ENCODE measurements at regions not wholly inside any gene's neighbourhood (a gene's known extent, or its start where the extent isn't known, plus 50 kb on each side); places are given as distances from the start of the nearest gene placed in this dataset.

- DNase-seq: no peak
Measured at GRCh38 chr5:68379275-68380036, 163.9 kb downstream of the PIK3R1 start.

- no peak for DNase-seq
Measured at GRCh38 chr5:68380078-68380477, 164.5 kb downstream of the PIK3R1 start.

DNA sequence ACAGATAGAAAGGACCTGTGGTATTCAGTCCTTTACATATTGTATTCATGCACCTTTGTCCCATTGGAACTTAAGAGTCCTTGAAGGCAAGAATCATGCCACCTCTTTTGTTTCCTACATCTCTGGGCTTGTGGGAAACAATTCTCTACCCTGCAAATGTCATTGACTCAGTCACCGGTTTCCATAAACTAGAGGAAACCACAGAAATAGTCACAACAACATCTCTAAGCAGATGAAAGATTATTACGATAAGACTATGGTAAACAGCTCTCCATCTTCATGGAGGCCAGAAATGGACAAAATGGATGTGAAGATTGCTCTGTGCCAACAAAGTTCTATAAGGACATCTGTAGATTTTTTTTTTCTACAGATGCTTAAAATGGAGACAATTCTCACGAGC is 165.5 kb downstream of the PIK3R1 start:
- no peak for DNase-seq

DNA sequence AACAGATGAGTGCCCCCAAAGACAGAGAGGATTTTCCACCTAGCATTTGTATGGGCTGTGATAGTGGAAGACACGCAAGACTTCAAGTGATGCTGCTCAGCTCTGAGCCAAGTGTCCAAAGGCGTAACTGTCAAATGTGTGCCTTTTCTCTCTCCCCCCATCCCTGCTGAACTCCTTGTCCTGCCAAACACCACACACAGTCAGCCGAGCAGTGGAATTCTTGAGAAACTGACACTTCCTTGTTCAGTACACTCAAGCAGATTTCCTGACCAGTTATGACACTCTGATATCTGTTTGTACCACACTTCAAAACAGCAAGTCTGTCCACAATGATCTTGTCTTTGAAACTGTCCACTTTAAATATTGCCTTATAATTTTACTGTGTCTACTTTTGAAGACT is 166.4 kb downstream of the PIK3R1 start:
- DNase-seq: no peak

GRCh38 chr5:68382640-68383039 is 167.1 kb downstream of the PIK3R1 start:
- no peak for DNase-seq

DNA sequence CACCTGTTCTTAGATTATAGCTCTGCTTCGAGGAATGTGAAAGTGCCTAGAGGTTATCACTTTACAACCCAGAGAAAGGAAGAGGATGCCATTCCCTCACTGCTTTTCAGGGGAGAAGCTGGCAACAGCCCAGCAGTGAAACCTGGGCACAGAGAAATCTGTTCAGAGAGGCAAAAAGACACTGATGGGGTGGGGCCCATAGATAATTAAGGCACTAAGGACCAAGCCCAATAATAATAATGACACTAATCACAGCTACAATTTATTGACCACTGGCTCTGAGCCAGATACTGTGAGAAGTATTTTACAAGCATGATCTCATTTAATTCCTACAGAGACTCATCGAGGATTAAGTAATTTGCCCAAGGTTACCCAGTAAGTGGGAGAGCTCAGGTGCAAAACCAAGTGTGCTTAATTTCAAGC is 168.3 kb downstream of the PIK3R1 start:
- DNase-seq: no peak

GRCh38 chr5:68384936-68385594 is 169.5 kb downstream of the PIK3R1 start:
- DNase-seq: no peak

GRCh38 chr5:68385936-68386335 is 170.4 kb downstream of the PIK3R1 start:
- DNase-seq: no peak

DNA sequence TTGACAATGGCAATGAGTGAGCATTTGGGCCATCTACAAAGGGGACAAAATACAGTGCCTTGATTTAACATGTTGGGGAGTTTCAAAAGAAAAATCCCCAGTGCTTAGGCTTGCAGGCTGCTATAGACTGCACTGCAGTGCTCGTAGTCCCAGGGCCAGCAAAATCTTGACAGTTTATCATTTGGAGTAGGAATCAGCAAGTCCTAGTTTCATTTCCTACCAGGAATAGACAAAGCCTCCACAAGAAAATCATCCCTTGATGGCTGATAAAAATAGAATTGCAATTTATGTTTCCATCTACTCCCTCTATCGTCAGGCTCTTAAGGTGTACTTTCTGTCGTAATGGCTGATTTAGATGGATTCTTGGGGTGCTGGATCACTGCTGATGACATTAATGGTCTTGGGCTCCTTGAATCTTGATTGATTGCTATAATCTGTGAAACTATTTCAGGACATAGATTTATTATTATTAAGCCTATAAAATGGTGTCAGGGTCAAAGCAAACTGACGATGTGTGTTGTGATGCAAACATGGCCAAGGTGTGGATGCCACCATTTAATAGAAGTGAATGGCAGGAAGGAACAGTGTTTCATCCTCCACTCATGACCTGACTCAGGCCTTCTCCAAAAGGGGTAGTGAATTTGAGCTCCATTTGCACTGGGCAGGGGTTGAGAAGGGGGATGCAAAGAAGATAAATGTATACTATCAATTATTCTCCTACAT is 171.7 kb downstream of the PIK3R1 start:
- no peak for DNase-seq

GRCh38 chr5:68389618-68390017 is 174.1 kb downstream of the PIK3R1 start:
- DNase-seq: no peak

DNA sequence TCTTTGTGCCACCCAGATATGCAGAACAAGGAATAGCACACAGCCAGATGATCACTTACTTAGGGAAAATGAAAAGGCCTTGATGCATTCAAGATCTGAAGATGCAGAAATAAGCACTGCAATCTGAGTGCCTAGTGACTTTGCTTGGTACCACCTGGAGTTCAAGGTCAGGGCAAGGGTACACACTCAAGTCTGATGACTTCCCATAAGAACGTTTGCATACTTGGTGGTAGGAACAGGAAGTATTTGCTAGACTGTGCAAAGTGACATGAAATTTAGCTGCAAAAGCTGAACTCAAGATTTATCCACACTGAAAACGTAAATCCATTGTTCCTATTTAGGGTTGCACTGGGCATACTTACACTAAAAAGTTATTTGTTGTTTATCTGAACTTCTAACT is 177.1 kb downstream of the PIK3R1 start:
- no peak for DNase-seq

- DNase-seq: no peak
Measured at GRCh38 chr5:68395302-68395701, 179.7 kb downstream of the PIK3R1 start.

DNA sequence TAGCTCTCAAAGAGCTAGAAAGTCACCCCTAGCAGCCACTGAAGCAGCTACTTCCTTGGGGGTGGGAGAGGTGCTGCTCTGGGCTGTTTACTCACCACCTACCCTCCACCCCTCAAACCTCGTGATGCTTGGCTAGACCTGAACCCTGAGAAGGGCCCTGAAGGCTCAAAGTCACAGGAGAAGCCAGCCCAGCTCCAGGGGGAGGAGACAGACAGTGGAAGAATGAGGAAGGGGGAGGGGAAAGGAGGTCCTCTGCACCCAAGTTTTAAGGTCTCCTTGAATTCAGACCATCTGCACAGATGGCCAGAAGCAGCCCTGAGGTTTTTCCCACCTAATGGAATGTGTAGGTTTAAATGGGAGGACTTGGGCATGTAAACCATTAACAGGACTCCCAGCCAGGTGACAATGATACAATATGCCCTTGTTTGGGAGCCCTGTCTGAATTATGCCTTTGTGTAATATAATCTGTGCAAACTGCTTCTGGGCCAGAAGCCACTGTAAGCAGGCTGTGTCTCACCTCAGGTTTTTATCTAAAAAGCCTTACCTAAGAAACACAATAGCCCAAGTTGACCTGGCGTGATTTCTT is 180.5 kb downstream of the PIK3R1 start:
- no peak for DNase-seq

GRCh38 chr5:68396722-68397121 is 181.2 kb downstream of the PIK3R1 start:
- no peak for DNase-seq

GRCh38 chr5:68398146-68398812 is 182.7 kb downstream of the PIK3R1 start:
- no peak for DNase-seq

GRCh38 chr5:68403301-68403700 is 187.7 kb downstream of the PIK3R1 start:
- peak in 1 of 51 donors; percentile 30 for DNase-seq

- DNase-seq: no peak
Measured at GRCh38 chr5:68404246-68404645, 188.7 kb downstream of the PIK3R1 start.

DNA sequence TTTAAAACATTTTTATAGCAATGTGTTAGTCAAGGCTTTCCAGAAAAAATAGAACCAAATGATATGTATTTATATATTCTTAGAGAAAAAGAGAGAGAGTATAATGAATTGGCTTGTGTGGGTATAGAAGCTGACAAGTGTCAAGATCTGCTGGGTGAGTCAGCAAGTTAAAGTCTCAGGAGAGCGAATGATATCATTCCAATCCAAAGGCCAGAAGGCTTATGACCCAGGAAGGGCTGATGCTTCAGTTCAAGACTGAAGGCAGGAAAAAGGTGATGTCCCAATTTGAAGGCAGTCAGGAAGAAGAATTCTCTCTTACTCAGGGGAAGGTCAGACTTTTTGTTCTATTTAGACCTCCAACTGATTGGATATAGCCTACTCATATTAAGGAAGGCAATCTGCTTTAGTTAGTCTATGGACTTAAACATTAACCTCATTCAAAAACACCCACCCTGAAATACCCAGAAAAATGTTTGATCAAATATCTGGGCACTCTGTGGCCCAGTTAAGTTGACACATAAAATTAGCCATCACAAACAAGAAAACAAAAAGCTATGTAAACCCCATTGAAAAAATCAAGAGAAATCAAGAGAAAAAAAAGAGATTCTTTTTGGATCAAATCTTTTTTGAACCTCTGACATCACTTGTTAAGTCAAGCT is 189.6 kb downstream of the PIK3R1 start:
- no peak for DNase-seq

GRCh38 chr5:68405784-68406743 is 190.5 kb downstream of the PIK3R1 start:
- DNase-seq: no peak

DNA sequence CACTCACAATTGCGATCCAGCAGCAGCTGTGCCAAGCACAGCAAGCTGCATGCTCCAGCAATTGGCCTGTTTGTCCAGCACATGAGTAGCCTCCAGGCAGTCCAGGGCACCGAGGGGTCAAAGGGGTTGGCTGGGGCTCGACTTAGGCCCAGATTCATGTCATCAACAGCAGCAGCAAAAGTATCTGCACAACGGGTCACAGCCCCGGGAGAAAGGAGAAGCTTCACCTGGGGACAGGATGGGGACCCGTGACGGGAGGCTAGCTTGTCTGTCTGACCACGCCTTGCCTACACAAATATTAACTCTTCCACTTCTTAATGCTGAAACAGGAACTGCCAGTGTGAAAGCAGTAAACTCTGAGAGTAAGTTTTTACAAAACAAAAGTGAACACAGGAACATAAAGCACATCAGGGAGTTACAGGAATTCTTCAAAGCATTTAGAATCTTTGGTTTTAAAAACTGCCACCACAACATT is 191.2 kb downstream of the PIK3R1 start:
- DNase-seq: no peak

Measured in hypothalamus (tissue), 51 donors.